NCI-H2171 treated with DMSO at 0.1 percent for 48 hours (cell line): ENCODE measurements at regions not wholly inside any gene's neighbourhood (a gene's known extent, or its start where the extent isn't known, plus 50 kb on each side); places are given as distances from the start of the nearest gene placed in this dataset.

Experiments used
- DNase-seq: peaks from one replicate; lab custom pipeline; 2025; lab: John Stamatoyannopoulos, UW

GRCh38 chr1:14498839-14499238 is 99.6 kb upstream of the KAZN start:
- DNase-seq = no peak

GRCh38 chr1:14499312-14500040 is 99.0 kb upstream of the KAZN start:
- DNase-seq = no peak

GRCh38 chr1:14500041-14500440 is 98.4 kb upstream of the KAZN start:
- DNase-seq = no peak

- DNase-seq = no peak
These were observed 97.6 kb upstream of the KAZN start for GRCh38 chr1:14500912-14501311.

- DNase-seq = no peak
These were observed 94.0 kb upstream of the KAZN start for GRCh38 chr1:14504517-14504916.

- no peak for DNase-seq
These were observed 91.8 kb upstream of the KAZN start for GRCh38 chr1:14506471-14507255.

- no peak for DNase-seq
These were observed 91.2 kb upstream of the KAZN start for GRCh38 chr1:14507262-14507661.

- DNase-seq = no peak
These were observed 89.9 kb upstream of the KAZN start for GRCh38 chr1:14508613-14509012.

GRCh38 chr1:14511166-14511680 is 87.3 kb upstream of the KAZN start:
- no peak for DNase-seq

GRCh38 chr1:14511796-14512585 is 86.5 kb upstream of the KAZN start:
- DNase-seq = no peak

- DNase-seq = no peak
These were observed 85.4 kb upstream of the KAZN start for GRCh38 chr1:14513111-14513510.

GRCh38 chr1:14514739-14515138 is 83.7 kb upstream of the KAZN start:
- DNase-seq = no peak

- DNase-seq = no peak
These were observed 81.3 kb upstream of the KAZN start for GRCh38 chr1:14516974-14517840.

- no peak for DNase-seq
These were observed 80.7 kb upstream of the KAZN start for GRCh38 chr1:14517841-14518180.

GRCh38 chr1:14519976-14520375 is 78.5 kb upstream of the KAZN start:
- DNase-seq = no peak

- no peak for DNase-seq
These were observed 77.8 kb upstream of the KAZN start for GRCh38 chr1:14520514-14521163.

GRCh38 chr1:14521622-14522021 is 76.9 kb upstream of the KAZN start:
- DNase-seq = no peak

- no peak for DNase-seq
These were observed 76.2 kb upstream of the KAZN start for GRCh38 chr1:14522077-14522925.

GRCh38 chr1:14522926-14523241 is 75.6 kb upstream of the KAZN start:
- DNase-seq = no peak
